A673 (cell line): ENCODE measurements at regions not wholly inside any gene's neighbourhood (a gene's known extent, or its start where the extent isn't known, plus 50 kb on each side); places are given as distances from the start of the nearest gene placed in this dataset.

Experiments used
- CTCF ChIP-seq: fragments of 300-800, 200-600 bp; sonication (generic); conservative IDR thresholded peaks from 2 replicates; pipeline ENCODE4 v1.5.1; 2017; ENCODE audit warnings: low read depth, mild to moderate bottlenecking, antibody characterized with exemption, low read length, moderate library complexity, mixed read lengths
- EZH2 ChIP-seq: fragments of 200-600 bp; sonication (generic); IDR thresholded peaks from 2 replicates; pipeline ENCODE4 v1.6.1; 2017; ENCODE audit warnings: borderline replicate concordance, low read depth, mild to moderate bottlenecking, mixed read lengths, antibody characterized with exemption, low read length; ENCODE audit not compliant: poor library complexity, severe bottlenecking

GRCh38 chr1:56052041-56052440 lies 527.3 kb downstream of the PLPP3 start:
- TF ChIP-seq CTCF (no peak), EZH2 (no peak)
